ENCODE measurements at regions not wholly inside any gene's neighbourhood (a gene's known extent, or its start where the extent isn't known, plus 50 kb on each side); places are given as distances from the start of the nearest gene placed in this dataset.

DNA sequence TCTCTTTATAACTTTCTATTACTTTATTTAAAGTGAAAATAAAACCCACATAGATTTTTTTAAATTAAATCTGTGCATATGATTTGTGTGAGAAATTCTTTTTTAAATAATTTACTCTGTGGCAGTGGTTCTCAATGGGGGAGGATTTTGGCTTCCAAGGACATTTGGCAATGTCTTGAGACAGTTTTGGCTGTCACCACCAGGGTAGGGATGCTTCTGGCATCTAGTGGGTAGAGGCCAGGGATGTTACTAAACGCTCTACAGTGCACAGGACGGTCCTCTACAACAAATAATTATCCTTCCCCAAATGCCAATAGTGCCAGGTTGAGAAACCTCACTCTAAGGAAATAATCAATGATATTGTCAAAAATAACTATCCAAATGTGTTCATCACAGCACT, 177.9 kb upstream of the CCNG1 start:
- Histone ChIP-seq H3K27me3 (ENCODE audit: low read length) (no peaks in the 10 kb centered on the region), H3K27ac (ENCODE audit: low read depth, low read length) (no peak overlapping the region), H3K9me2 (replicated peaks; ENCODE audit: insufficient read depth, low read length) (no peaks in the 10 kb centered on the region), H3K79me2 (ENCODE audit: insufficient read depth, low read length) (no peaks in the 10 kb centered on the region), H3F3A (ENCODE audit: insufficient read depth) (no peaks in the 10 kb centered on the region), H3K36me3 (ENCODE audit: low read length) (no peaks in the 10 kb centered on the region), H3K4me3 (ENCODE audit: insufficient read depth, low read length, poor library complexity, severe bottlenecking) (no peak overlapping the region), H3K9ac (ENCODE audit: low read length) (no peak overlapping the region), H2AFZ (ENCODE audit: low read depth, low read length, severe bottlenecking) (no peak overlapping the region), H3K9me3 (ENCODE audit: insufficient read depth, low read length) (no peaks in the 10 kb centered on the region), H4K20me1 (ENCODE audit: low read depth, low read length) (no peaks in the 10 kb centered on the region), H3K4me2 (ENCODE audit: low read depth, low read length, poor library complexity, severe bottlenecking) (no peak overlapping the region)
- no peak for TF ChIP-seq EZH2phosphoT487 (conservative IDR thresholded peaks at IDR 0.05; ENCODE audit: low read length)
- TF ChIP-seq, protein P1, sequence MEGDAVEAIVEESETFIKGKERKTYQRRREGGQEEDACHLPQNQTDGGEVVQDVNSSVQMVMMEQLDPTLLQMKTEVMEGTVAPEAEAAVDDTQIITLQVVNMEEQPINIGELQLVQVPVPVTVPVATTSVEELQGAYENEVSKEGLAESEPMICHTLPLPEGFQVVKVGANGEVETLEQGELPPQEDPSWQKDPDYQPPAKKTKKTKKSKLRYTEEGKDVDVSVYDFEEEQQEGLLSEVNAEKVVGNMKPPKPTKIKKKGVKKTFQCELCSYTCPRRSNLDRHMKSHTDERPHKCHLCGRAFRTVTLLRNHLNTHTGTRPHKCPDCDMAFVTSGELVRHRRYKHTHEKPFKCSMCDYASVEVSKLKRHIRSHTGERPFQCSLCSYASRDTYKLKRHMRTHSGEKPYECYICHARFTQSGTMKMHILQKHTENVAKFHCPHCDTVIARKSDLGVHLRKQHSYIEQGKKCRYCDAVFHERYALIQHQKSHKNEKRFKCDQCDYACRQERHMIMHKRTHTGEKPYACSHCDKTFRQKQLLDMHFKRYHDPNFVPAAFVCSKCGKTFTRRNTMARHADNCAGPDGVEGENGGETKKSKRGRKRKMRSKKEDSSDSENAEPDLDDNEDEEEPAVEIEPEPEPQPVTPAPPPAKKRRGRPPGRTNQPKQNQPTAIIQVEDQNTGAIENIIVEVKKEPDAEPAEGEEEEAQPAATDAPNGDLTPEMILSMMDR (IDR thresholded peaks at IDR 0.05; ENCODE audit: insufficient read depth, low read length, poor library complexity, severe bottlenecking) = no peak

GRCh38 chr5:163260471-163260870, 176.9 kb upstream of the CCNG1 start:
- TF ChIP-seq, protein P1 (IDR thresholded peaks at IDR 0.05; ENCODE audit: insufficient read depth, low read length, poor library complexity, severe bottlenecking) = no peak
- TF ChIP-seq EZH2phosphoT487 (conservative IDR thresholded peaks at IDR 0.05; ENCODE audit: low read length) = no peak
- Histone ChIP-seq H3K27ac (ENCODE audit: low read depth, low read length) (no peak overlapping the region), H3K9me3 (ENCODE audit: insufficient read depth, low read length) (no peaks in the 10 kb centered on the region), H3K9ac (ENCODE audit: low read length) (no peak overlapping the region), H3K79me2 (ENCODE audit: insufficient read depth, low read length) (no peaks in the 10 kb centered on the region), H3K9me2 (replicated peaks; ENCODE audit: insufficient read depth, low read length) (no peaks in the 10 kb centered on the region), H2AFZ (ENCODE audit: low read depth, low read length, severe bottlenecking) (no peak overlapping the region), H3K27me3 (ENCODE audit: low read length) (no peaks in the 10 kb centered on the region), H4K20me1 (ENCODE audit: low read depth, low read length) (no peaks in the 10 kb centered on the region), H3K4me2 (ENCODE audit: low read depth, low read length, poor library complexity, severe bottlenecking) (no peak overlapping the region), H3K36me3 (ENCODE audit: low read length) (no peaks in the 10 kb centered on the region), H3F3A (ENCODE audit: insufficient read depth) (no peaks in the 10 kb centered on the region), H3K4me3 (ENCODE audit: insufficient read depth, low read length, poor library complexity, severe bottlenecking) (no peak overlapping the region)

- Histone ChIP-seq H3K4me3 (ENCODE audit: insufficient read depth, low read length, poor library complexity, severe bottlenecking) (no peak overlapping the region), H3K27me3 (ENCODE audit: low read length) (no peaks in the 10 kb centered on the region), H3K36me3 (ENCODE audit: low read length) (no peaks in the 10 kb centered on the region), H3F3A (ENCODE audit: insufficient read depth) (no peaks in the 10 kb centered on the region), H3K27ac (ENCODE audit: low read depth, low read length) (no peak overlapping the region), H3K9me3 (ENCODE audit: insufficient read depth, low read length) (no peaks in the 10 kb centered on the region), H3K9me2 (replicated peaks; ENCODE audit: insufficient read depth, low read length) (no peaks in the 10 kb centered on the region), H2AFZ (ENCODE audit: low read depth, low read length, severe bottlenecking) (no peak overlapping the region), H3K9ac (ENCODE audit: low read length) (no peak overlapping the region), H4K20me1 (ENCODE audit: low read depth, low read length) (no peaks in the 10 kb centered on the region), H3K79me2 (ENCODE audit: insufficient read depth, low read length) (no peaks in the 10 kb centered on the region), H3K4me2 (ENCODE audit: low read depth, low read length, poor library complexity, severe bottlenecking) (no peak overlapping the region)
- TF ChIP-seq, protein P1 (IDR thresholded peaks at IDR 0.05; ENCODE audit: insufficient read depth, low read length, poor library complexity, severe bottlenecking) = no peak
Measured at GRCh38 chr5:163260961-163261360, 176.4 kb upstream of the CCNG1 start.

All from SU-DHL-6 (cell line).